T-helper 2 cell treated with Interferon-gamma antibody and Interleukin-4, amounts not matched to agents 100 ng/mL and 5 ng/mL, for 36 hours (primary cell): ENCODE measurements at regions not wholly inside any gene's neighbourhood (a gene's known extent, or its start where the extent isn't known, plus 50 kb on each side); places are given as distances from the start of the nearest gene placed in this dataset.
"Not testable (repeated sequence)": the region's sequence is repeated elsewhere in the genome, so short reads cannot be mapped to it uniquely, and the experiment has no call there.

Source experiments
- intact Hi-C: fragments of 100-400 bp; cut with micrococcal nuclease; formaldehyde crosslinking; loops from one replicate; pipeline ENCODE4 v1.15.1; 2023

GRCh38 chr14:86094512-86094911, 564.6 kb downstream of the FLRT2 start:
- intact Hi-C loops, result no loop called here

GRCh38 chr14:86091811-86092210, 561.9 kb downstream of the FLRT2 start:
- intact Hi-C loops, result no loop called here

GRCh38 chr14:86088156-86088555, 558.2 kb downstream of the FLRT2 start:
- intact Hi-C loops, result no loop called here

- intact Hi-C loops, result no loop called here
Observed at GRCh38 chr14:86087377-86087776, 557.4 kb downstream of the FLRT2 start.

- intact Hi-C loops, result no loop called here
Observed at GRCh38 chr14:86086962-86087361, 557.0 kb downstream of the FLRT2 start.

- intact Hi-C loops, result no loop called here
Observed at GRCh38 chr14:86084097-86084496, 554.2 kb downstream of the FLRT2 start.

- intact Hi-C loops, result no loop called here
Observed at GRCh38 chr14:86083616-86084015, 553.7 kb downstream of the FLRT2 start.

- intact Hi-C loops, result no loop called here
Observed at GRCh38 chr14:86072116-86072894, 542.4 kb downstream of the FLRT2 start.

- intact Hi-C loops, result no loop called here
Observed at GRCh38 chr14:86066651-86067050, 536.7 kb downstream of the FLRT2 start.

- intact Hi-C loops, result no loop called here
Observed at GRCh38 chr14:86065407-86065806, 535.5 kb downstream of the FLRT2 start.

GRCh38 chr14:86064595-86064994, 534.7 kb downstream of the FLRT2 start:
- intact Hi-C loops, result not testable (repeated sequence)

GRCh38 chr14:86057018-86057667, 527.2 kb downstream of the FLRT2 start:
- intact Hi-C loops, result no loop called here

GRCh38 chr14:86055512-86056075, 525.6 kb downstream of the FLRT2 start:
- intact Hi-C loops, result no loop called here

GRCh38 chr14:86052868-86053267, 522.9 kb downstream of the FLRT2 start:
- intact Hi-C loops, result no loop called here

- intact Hi-C loops, result no loop called here
Observed at GRCh38 chr14:86050757-86051156, 520.8 kb downstream of the FLRT2 start.

- intact Hi-C loops, result no loop called here
Observed at GRCh38 chr14:86050072-86050683, 520.2 kb downstream of the FLRT2 start.

GRCh38 chr14:86039176-86039575, 509.2 kb downstream of the FLRT2 start:
- intact Hi-C loops, result loop anchor here (2.0 to 10.0 kb wide), 2 partner anchors 104 to 172 kb away; no protein-coding TSS in a partner anchor

GRCh38 chr14:86038387-86039042, 508.6 kb downstream of the FLRT2 start:
- intact Hi-C loops, result loop anchor here (2.0 to 10.0 kb wide), 2 partner anchors 104 to 172 kb away; no protein-coding TSS in a partner anchor

GRCh38 chr14:86035882-86036281, 505.9 kb downstream of the FLRT2 start:
- intact Hi-C loops, result loop anchor here (10.0 kb wide), 1 partner anchor 101 kb away; no protein-coding TSS in a partner anchor

GRCh38 chr14:86027990-86028389, 498.0 kb downstream of the FLRT2 start:
- intact Hi-C loops, result no loop called here

- intact Hi-C loops, result no loop called here
Observed at GRCh38 chr14:86027144-86027543, 497.2 kb downstream of the FLRT2 start.
